ENCODE measurements at regions not wholly inside any gene's neighbourhood (a gene's known extent, or its start where the extent isn't known, plus 50 kb on each side); places are given as distances from the start of the nearest gene placed in this dataset.

DNA sequence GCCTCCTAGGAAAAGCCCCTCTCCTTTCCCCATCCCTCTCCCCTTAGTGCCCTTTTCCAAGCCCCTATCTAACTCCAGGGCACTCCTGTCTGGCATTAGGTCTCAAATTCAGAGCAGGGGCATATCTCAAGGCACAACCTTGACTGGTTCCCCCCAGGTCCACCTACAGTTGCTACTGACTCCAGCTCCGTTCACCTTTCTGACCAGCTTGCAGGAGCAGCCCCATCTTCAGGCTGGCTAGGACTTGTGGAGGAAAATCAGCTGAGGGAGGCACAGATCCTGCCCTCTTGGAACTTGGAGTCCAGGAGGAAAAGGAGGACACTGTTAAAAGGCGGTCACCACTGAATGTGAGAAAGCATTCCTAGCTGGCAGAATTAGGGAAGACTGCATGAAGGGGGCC, 152.4 kb downstream of the ZFP36L2 start:
- DNase-seq (ENCODE audit: low spot score) = no peak
- Histone ChIP-seq H3K9me3 (ENCODE audit: control insufficient read depth in 4 of 4, low read length in 3 of 4) (no peaks in the 10 kb centered on the region), H3K27ac (ENCODE audit: low read depth in 1 of 2, low read length in 2 of 2) (no peak overlapping the region), H3K9ac (ENCODE audit: low read depth in 1 of 2, low read length in 2 of 2) (no peak overlapping the region), H3K4me1 (ENCODE audit: control insufficient read depth in 4 of 4, insufficient read depth in 4 of 4, low read length in 3 of 4) (peaks cover 0 to 2% (median 0%) of the 10 kb centered on the region in 4 donors), H3K4me3 (ENCODE audit: low read depth in 1 of 3, low read length in 3 of 3) (no peak overlapping the region), H3K36me3 (ENCODE audit: control insufficient read depth in 4 of 4, insufficient read depth in 3 of 4, low read depth in 1 of 4, low read length in 3 of 4) (no peaks in the 10 kb centered on the region), H3K27me3 (ENCODE audit: control insufficient read depth in 4 of 4, insufficient read depth in 4 of 4, low read length in 3 of 4) (no peaks in the 10 kb centered on the region)
- 94% methylated on average over 2 of the region's 2 CpGs for WGBS
- TF ChIP-seq FOXA1 (IDR thresholded peaks at IDR 0.05) (no peak), NR2F2 (IDR thresholded peaks at IDR 0.05) (no peak), JUND (IDR thresholded peaks at IDR 0.05) (no peak), SP1 (IDR thresholded peaks at IDR 0.05) (no peak), RXRA (IDR thresholded peaks at IDR 0.05) (no peak), ZBTB33 (IDR thresholded peaks at IDR 0.05) (no peak), FOXA2 (IDR thresholded peaks at IDR 0.05) (no peak), HNF4G (IDR thresholded peaks at IDR 0.05) (no peak), HNF4A (conservative IDR thresholded peaks at IDR 0.05) (no peak), EGR1 (IDR thresholded peaks at IDR 0.05; ENCODE audit: low read depth in 2 of 2) (no peak), TAF1 (conservative IDR thresholded peaks at IDR 0.05) (no peak), GABPA (IDR thresholded peaks at IDR 0.05 in 1 of 2, conservative IDR thresholded peaks at IDR 0.05 in 1 of 2) (no peak), ATF3 (IDR thresholded peaks at IDR 0.05) (no peak), YY1 (IDR thresholded peaks at IDR 0.05) (no peak), RAD21 (IDR thresholded peaks at IDR 0.05) (no peak)
- TF ChIP-seq, protein P1, sequence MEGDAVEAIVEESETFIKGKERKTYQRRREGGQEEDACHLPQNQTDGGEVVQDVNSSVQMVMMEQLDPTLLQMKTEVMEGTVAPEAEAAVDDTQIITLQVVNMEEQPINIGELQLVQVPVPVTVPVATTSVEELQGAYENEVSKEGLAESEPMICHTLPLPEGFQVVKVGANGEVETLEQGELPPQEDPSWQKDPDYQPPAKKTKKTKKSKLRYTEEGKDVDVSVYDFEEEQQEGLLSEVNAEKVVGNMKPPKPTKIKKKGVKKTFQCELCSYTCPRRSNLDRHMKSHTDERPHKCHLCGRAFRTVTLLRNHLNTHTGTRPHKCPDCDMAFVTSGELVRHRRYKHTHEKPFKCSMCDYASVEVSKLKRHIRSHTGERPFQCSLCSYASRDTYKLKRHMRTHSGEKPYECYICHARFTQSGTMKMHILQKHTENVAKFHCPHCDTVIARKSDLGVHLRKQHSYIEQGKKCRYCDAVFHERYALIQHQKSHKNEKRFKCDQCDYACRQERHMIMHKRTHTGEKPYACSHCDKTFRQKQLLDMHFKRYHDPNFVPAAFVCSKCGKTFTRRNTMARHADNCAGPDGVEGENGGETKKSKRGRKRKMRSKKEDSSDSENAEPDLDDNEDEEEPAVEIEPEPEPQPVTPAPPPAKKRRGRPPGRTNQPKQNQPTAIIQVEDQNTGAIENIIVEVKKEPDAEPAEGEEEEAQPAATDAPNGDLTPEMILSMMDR (IDR thresholded peaks at IDR 0.05; ENCODE audit: low read depth, low read length, missing input control) = no peak
- TF ChIP-seq, protein P2, sequence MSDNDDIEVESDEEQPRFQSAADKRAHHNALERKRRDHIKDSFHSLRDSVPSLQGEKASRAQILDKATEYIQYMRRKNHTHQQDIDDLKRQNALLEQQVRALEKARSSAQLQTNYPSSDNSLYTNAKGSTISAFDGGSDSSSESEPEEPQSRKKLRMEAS (IDR thresholded peaks at IDR 0.05) = no peak
- TF ChIP-seq, protein P3, sequence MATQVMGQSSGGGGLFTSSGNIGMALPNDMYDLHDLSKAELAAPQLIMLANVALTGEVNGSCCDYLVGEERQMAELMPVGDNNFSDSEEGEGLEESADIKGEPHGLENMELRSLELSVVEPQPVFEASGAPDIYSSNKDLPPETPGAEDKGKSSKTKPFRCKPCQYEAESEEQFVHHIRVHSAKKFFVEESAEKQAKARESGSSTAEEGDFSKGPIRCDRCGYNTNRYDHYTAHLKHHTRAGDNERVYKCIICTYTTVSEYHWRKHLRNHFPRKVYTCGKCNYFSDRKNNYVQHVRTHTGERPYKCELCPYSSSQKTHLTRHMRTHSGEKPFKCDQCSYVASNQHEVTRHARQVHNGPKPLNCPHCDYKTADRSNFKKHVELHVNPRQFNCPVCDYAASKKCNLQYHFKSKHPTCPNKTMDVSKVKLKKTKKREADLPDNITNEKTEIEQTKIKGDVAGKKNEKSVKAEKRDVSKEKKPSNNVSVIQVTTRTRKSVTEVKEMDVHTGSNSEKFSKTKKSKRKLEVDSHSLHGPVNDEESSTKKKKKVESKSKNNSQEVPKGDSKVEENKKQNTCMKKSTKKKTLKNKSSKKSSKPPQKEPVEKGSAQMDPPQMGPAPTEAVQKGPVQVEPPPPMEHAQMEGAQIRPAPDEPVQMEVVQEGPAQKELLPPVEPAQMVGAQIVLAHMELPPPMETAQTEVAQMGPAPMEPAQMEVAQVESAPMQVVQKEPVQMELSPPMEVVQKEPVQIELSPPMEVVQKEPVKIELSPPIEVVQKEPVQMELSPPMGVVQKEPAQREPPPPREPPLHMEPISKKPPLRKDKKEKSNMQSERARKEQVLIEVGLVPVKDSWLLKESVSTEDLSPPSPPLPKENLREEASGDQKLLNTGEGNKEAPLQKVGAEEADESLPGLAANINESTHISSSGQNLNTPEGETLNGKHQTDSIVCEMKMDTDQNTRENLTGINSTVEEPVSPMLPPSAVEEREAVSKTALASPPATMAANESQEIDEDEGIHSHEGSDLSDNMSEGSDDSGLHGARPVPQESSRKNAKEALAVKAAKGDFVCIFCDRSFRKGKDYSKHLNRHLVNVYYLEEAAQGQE (IDR thresholded peaks at IDR 0.05) = no peak

All from liver (tissue), 8 donors.